NOMO-1 treated with dmso at 0.1 percent for 144 hours (cell line): ENCODE measurements at regions not wholly inside any gene's neighbourhood (a gene's known extent, or its start where the extent isn't known, plus 50 kb on each side); places are given as distances from the start of the nearest gene placed in this dataset.
"Not testable (repeated sequence)": the region's sequence is repeated elsewhere in the genome, so short reads cannot be mapped to it uniquely, and the experiment has no call there.

Experiments used
- DNase-seq: peaks from one replicate; lab custom pipeline; 2025; ENCODE audit not compliant: unreplicated experiment; lab: John Stamatoyannopoulos, UW

DNA sequence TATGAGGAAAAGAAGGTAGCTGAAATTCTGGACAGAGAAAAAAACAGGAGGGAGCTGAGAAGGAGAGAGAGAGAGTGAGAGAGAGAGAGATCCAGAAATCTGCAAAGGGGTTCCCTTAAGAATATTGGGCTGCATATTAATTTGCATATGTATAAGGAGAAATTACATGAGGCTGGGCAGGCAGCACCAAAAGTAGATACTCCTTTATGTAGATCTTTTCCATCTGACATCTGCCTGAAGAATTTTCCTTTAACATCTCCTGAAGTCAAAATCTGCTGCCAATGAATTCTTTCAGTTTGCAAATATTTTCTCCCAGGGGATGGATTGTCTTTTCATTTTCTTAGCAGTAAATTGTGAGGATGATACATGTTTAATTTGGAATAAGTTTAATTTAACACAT is 1365.3 kb downstream of the GATA3 start:
- no peak for DNase-seq

DNA sequence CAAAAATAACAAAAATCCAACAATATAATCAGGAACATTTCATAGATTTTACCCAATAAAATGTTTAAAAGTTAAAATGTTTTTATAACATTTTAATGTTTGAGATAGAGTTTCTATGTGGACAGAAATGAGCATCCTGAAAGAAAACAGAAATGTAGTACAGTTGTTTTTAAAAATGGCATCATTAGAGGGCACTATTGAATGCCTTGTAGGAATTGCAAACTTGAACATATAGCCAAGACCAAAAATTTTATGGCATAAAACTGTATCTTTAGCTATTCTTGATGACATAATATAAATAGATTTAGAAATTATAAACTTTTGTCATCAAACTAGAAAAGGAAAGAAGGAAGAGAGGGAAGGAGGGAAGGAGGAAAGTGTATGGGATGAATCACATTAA is 1372.7 kb downstream of the GATA3 start:
- DNase-seq, result no peak

DNA sequence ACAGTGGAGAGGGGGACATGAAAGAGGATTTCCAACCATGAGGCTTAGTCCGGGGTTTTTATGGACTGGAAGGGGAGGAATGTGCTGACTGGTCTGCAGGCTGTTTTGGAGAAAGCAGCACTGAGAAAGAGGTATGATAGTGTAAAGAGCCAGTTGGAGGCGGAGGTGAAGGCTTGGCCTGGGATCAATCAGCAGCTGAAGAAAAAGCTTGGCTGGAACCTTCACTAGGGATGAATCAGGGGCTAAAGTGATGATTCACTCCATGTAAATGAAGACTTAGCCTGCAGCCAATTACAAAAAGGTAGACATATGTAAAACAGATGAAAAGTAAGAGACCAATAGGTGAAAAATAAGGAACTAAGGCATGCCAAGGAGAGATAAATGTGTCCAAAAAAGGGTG is 1382.6 kb downstream of the GATA3 start:
- no peak for DNase-seq

DNA sequence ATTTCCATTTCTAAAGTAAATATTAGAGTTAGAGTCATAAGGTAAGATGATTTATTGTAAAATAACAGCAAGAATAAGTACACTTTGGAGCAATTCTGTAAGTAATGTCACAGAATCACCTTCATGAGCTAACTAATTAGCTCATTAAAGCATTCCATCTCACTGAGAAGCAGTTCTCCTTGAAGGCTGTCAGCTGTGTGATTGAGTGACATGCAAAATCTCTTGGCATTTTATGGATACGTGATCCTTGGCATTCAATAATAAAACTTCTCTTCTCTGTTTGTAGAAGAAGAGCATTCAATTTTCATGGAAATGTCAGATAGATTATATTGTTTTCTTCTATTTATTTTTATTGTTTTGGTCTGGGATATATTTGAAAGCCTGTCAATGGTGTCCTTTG is 1389.3 kb downstream of the GATA3 start:
- no peak for DNase-seq

DNA sequence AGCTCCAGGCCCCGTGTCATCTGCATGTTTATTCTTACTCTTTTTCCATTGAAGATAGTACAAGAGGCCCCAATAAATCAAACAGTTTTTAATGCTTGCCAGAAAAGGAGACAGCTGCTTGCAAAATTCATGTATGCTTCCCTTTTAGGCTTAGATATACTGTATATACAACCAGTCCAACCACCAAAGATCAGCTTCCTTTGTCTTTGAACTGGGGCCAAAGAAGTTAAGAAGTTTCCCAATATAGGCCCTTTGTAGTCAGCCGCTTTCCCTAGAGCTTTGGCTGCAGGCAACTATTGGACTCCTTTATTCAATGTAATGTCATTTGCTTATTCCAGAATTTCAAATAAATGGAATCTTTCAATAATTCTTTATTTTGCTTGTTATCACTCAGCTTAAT is 1395.0 kb downstream of the GATA3 start:
- DNase-seq, result no peak

DNA sequence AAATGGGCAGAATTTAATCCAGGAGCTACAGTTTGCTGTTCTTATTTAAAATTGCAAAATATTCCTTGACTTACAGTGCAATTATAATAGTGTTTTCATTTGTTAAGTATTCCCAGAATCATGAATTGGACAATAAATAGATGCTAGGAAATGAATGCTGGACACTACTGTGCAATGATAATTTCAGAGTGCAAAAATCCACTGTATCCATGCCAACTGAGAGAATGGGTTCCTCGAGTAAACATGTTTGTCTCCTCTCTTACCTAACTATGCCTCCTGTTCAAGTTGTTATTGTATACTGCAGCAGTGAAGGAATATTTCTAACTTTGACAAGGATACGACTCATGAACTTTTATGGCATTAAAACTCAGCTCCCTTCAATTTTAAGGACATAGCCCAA is 1396.3 kb downstream of the GATA3 start:
- DNase-seq, result no peak

DNA sequence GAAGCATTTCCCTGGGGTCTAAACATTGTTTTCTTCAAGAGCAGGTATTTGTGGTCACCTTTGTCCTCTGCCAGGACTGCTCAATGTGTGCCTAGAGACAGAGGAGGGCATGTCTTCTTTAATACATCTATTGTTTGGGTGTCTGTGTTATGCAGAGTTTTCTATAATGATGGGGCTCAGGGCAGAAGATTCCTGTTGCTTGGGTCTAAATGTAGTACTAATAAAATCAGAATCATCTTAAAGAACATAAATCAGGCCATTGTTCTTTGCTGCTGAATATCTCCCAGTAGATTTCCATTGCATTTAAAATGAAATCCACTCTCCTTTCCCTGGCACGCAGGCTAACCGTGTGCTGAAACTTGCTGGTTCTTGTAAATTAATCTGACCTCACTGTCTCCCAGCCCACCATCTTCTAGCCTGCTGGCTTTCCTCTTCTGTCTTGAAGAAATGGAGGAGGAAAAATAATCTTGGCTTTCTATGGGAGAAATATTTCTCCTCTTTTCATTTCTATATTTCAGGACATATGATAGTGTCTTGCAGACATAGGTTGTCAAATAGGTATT is 1396.8 kb downstream of the GATA3 start:
- no peak for DNase-seq

DNA sequence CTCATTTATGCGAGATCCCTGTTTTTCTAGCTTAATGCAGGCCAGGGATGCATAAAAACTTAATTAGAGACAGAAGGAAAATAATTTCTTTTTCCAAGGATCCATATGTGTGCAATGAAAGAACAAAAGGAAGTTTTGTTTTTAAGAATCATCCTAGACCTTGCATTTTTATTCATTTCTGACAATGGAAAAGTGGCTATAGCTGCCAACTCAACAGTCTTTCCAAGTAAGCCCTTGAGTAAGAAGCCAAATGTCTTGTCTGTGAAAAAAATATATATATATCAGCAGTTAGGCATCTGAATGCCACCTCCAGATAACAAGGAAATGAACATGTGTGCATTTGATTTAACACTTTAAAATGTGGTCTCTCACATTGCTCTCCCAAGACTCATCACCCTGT is 1397.6 kb downstream of the GATA3 start:
- DNase-seq, result no peak

DNA sequence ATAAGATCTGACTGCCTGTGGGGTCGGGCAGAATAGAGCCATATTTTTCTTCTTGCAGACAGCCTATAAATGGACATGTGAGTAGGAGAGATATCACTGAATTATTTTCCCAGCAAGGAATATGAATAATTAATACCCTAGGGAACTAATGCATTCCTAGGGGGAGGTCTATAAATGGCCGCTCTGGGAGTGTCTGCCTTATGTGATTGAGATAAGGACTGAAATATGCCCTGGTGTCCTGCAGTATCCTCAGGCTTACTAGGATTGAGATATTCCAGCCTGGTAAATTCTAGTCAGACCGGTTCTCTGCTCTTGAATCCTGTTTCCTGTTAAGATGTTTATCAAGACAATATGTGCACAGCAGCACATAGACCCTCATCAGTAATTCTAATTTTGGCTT is 1399.4 kb downstream of the GATA3 start:
- not testable (repeated sequence) for DNase-seq

DNA sequence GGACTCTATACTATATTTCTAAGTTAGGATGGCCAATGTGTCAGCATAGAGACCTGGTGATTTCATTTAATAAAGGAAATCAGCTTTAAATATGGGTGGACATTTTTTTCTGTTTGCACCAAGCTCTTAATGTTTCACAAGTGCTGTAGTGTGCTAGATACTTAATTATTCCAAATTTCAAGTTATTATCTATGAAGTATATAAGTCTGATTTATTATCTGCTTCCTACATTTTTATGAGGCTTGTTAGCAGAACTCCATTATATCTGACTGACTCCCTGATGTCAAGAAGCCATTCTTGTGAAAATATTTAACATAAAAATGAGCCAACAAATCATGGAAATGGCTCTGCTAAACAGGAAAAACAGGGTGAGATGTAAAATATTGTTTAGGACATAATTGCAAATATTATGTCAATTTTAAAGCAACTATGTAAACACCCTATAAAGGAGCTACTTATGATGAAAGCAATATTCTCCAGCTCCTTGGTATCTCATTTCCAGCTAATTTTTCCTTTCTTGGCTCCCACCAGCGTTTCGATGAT is 1415.2 kb downstream of the GATA3 start:
- no peak for DNase-seq

DNA sequence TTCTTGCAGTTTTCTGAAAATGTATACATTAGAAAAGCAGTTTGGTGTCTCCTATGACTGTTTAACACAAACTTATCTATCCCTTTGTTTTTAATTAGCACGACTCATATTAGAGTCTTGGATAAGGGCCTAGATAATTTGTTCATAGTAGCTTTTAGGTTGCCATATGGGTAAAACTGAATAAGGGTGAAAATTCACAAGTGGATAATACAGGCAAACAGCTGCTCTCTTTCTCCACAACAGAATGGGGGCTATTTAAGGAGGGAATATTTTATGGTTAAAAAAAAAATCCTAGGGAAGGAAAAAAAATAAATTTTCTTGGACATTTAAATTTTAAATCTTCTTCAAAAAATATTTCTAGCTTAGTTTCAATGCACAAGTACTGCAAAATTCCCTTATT is 1416.1 kb downstream of the GATA3 start:
- no peak for DNase-seq

DNA sequence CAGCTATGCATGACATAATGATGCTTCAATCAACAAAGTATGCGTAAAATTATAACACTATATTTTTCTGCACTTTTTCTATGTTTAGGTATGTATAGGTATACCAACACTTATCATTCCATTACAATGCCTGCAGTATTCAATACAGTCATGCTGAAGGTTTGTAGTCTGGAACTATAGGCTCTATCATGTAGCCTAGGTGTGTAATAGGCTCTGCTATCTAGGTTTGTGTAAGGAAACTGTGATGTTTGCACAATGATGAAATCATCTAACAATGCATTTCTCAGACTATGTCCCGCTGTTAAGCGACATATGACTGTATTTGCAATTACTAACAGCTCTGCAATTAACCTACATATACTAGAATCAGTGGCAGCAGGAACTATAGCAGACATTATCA is 1447.5 kb downstream of the GATA3 start:
- no peak for DNase-seq

DNA sequence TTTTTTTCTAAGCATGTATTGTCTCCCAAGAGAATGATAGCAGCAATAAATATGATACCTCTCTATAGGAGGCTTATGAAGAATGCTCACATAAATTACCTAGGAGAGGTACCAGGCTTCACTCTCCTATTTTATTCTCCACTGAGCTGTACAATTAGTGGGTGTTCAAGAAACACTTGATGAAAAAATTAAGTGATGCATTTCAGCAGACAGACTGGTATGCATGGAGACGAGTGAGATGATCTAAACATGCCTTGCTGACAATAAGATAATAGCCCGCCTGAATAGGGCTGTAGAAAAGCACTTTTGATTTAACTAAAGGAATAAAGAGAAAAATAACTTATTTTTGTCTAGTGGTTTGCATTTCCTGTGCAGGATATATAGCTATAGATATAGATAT is 1449.7 kb downstream of the GATA3 start:
- no peak for DNase-seq

DNA sequence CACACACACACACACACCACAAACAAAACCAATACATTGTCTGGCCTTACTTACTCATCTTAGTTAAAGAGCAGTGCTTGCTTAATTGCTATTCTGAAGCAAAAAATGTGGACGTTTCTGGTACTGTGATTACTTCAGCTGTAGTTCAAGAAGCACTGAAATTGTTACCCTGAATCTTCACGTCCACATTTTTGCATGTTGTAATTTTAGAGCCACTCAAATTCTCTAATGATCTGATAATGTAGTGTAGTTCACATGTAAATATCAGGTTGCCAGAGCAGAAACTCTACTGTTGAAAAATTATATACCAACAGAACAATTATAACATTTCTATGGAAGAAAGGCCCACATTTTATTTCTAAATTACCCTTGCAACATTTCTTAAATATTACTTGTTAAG is 1451.1 kb downstream of the GATA3 start:
- DNase-seq, result no peak

DNA sequence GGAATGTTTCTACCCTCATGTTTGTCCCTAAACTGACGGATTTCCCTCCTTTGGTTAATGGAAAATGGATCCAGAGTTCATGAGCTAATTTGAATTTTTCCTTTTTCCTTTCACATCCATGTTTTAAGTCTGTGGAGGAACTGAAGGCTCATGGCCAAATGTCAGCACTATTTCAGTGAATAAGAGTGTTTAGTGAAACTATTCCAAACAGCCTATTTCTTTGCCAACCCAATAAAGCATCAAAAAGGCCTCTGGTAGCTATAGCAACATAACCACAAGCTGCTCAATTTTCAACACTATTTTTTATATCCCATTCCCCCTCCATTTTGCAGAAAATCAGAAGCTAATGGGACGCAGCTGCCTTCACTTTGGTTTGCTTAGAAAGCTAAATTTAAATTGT is 1454.1 kb downstream of the GATA3 start:
- DNase-seq, result no peak

DNA sequence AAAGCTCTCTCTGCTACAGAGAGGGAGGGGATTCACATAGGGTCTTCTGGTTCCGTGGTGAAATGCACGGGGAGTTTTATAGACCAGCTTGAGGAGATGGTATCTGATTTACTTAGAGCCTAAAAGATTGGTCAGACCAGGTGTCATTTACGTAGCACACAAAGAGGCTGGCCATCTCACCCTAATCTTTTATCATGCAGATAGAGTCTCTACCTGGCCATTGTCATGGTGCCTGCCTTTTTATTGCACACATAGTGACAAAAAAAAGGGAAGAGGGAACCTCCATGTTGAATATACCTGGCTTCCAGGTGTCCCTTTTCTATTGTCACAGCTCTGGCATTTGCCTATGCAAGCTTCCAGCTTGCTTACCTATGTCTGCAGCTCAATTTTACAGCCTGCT is 1456.1 kb downstream of the GATA3 start:
- DNase-seq, result no peak

DNA sequence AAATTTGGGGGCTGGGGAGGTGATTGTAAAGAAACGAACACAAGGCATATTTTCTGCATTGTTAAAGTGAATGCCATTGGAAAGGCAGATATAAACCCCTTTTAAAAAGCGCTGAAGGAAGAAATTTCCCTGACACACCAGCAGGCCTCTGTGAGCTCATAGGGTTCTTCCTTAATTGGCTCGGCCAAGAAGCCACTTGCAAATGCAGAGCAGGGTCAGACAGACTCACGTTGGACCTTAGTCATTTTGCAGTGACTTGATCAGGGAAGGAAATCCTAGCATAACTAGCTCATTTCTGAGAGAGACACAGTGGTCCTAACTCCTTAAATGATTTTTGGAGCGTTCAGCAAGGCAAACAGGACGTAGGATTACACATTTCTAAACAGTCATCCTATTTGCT is 1461.4 kb downstream of the GATA3 start:
- DNase-seq, result no peak

DNA sequence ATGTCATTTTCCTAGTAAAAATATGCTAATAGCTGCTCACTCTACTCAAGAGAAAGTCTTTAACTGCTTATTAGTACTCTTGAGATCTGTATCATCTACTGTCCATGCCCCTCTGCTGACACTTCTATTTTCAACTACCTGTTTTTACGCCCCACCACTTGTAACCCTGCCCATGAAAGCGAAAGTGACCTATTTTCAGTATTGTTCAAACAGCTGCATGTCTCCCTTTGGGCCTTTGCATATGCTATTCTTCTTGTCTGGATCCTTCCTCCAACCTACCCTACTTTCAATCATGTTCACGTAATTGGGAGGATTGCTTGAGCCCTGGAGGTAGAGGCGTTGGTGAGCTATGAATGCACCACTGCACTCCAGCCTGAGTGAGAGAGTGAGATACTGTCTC is 1481.3 kb downstream of the GATA3 start:
- DNase-seq, result no peak

DNA sequence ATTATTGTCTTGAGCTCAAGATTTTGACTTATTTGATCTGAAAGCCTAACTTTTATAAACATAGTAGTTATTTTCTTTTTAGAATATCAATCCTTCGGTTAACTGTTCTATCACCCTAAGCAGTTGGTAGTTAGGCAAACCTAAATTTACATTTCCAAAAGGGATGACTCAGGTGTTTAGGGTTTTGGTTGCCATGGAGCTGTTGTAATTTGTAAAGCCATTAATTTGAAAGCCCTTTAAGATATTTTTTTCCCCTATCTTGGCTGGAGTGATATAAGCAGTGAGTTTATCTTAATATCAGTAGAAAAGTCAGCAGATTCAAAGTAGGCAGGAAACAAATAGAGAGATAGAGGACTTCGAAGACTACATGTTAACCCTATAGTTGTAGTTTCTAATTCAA is 1472.6 kb upstream of the CELF2 start:
- no peak for DNase-seq

DNA sequence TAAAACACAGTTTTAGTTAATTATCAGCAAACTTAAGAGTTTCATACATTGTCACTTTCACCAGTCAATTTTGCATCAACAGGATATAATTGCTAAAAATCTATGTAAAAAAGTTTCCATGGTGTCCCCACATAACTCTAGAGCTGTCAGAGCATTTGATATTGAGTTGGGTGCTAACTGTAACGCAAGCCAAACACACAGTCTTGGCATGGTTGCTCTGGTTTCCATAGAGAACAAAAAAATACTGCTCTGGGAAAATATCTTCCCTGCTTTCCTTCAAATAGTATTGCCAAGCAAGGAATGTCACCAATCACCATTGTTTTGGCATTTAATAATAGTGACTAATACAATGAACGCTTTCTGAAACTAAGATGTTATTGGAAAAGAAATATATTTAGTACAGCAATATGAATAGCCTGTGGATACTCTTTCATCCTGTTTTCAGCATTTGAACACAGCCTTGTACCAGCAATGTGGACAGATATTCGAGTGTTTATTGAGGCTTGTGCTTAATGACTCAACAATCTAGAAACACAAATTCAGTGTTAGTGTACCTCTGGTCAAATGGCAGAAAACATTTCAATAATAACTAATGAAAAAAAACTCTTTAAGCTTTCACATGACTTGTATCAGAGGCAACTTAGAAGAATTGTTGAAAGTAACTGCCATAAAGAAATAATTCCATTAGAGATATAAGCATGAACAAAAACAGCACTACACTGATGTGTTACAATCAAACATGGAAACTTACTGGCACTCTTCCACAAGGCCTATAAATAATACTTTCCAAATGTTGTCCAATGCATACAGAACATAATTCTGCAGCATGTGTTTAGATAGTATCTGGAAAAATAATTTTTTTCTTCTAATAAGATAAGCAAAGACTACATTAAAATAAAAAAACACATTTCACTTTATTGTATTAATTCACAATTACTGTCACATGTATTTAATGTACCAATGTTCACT is 1469.5 kb upstream of the CELF2 start:
- DNase-seq, result no peak

DNA sequence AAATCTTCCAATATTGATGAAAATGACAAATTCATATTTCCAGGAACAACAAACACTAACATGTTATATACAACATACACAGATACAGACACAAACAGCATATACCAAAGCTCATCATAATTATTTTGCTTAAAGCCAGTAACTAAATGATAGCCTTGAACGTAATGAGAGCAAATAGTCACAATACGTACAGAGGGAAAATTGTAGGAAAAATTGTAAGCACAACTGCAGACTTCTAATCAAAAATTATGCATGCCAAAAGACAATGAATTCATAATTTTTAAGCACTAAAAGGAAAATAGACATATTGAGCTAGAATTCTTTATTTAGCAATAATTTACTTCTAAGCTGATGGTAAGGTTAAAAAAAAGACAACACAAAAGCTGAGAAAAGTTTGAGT is 1466.9 kb upstream of the CELF2 start:
- DNase-seq, result no peak

DNA sequence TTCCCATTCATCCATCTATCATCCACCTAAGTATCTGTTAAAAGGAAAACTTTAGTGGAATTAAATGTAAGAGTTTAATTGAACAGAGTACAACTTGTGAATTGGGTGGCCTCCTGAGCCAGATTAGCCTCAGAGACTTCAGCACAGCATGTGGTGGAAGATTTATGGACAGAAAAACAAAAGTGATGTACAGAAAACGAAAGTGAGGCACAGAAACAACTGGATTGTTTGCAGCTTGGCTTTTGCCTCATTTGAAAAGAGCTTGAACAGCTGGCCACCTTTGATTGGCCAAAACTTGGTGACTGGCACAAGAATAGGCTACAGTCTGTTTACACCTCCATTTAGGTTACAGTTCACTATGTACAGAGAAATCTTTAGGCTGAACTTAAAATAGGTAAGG is 1463.4 kb upstream of the CELF2 start:
- no peak for DNase-seq
